ENCODE measurements at regions not wholly inside any gene's neighbourhood (a gene's known extent, or its start where the extent isn't known, plus 50 kb on each side); places are given as distances from the start of the nearest gene placed in this dataset.

DNA sequence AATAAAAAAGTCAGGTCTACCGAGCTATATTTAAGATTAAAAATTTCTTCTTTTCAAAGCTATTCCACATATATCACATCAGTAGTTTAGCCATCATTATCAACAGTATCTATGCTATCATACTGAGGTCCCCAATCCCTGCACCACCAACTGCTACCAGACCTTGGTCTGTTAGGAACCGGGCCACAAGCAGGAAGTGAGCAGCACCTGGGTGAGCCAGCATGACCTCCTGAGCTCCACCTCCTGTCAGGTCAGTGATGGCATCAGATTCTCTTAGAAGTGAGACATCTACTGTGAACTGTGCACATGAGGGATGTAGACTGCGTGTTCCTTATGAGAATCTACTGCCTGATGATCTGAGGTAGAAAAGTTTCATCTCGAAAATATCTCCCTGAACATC, 632.1 kb upstream of the KCND2 start:
- TF ChIP-seq, protein P1, sequence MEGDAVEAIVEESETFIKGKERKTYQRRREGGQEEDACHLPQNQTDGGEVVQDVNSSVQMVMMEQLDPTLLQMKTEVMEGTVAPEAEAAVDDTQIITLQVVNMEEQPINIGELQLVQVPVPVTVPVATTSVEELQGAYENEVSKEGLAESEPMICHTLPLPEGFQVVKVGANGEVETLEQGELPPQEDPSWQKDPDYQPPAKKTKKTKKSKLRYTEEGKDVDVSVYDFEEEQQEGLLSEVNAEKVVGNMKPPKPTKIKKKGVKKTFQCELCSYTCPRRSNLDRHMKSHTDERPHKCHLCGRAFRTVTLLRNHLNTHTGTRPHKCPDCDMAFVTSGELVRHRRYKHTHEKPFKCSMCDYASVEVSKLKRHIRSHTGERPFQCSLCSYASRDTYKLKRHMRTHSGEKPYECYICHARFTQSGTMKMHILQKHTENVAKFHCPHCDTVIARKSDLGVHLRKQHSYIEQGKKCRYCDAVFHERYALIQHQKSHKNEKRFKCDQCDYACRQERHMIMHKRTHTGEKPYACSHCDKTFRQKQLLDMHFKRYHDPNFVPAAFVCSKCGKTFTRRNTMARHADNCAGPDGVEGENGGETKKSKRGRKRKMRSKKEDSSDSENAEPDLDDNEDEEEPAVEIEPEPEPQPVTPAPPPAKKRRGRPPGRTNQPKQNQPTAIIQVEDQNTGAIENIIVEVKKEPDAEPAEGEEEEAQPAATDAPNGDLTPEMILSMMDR (IDR thresholded peaks at IDR 0.05), result no peak
- TF ChIP-seq EP300 (IDR thresholded peaks at IDR 0.05) (no peak), POLR2A (IDR thresholded peaks at IDR 0.05) (no peak)

All from tibial nerve (tissue), 4 donors.